DND-41 (cell line): ENCODE measurements at regions not wholly inside any gene's neighbourhood (a gene's known extent, or its start where the extent isn't known, plus 50 kb on each side); places are given as distances from the start of the nearest gene placed in this dataset.

Experiments used
- CTCF ChIP-seq: IDR thresholded peaks from 2 replicates; pipeline ENCODE4 v1.5.1; 2012; ENCODE audit warnings: borderline replicate concordance, low read length, moderate library complexity, mild to moderate bottlenecking; ENCODE audit not compliant: poor library complexity, severe bottlenecking; ENCODE audit errors: extremely low read depth
- EZH2 ChIP-seq: IDR thresholded peaks from 3 replicates; pipeline ENCODE4 v1.6.1; 2012; ENCODE audit warnings: borderline replicate concordance, low read depth, mild to moderate bottlenecking, moderate library complexity, low read length, inconsistent platforms; ENCODE audit not compliant: severe bottlenecking

GRCh38 chr2:62321380-62322289 lies 125.7 kb downstream of the B3GNT2 start:
- TF ChIP-seq CTCF (no peak), EZH2 (no peak)
